WTC11 (cell line): ENCODE measurements at regions not wholly inside any gene's neighbourhood (a gene's known extent, or its start where the extent isn't known, plus 50 kb on each side); places are given as distances from the start of the nearest gene placed in this dataset.

Source experiments
- CTCF ChIP-seq: fragments of 200-600 bp; IDR thresholded peaks from 2 replicates; pipeline ENCODE4 v1.8.0; 2022; ENCODE audit warnings: antibody characterized with exemption
- MAX ChIP-seq: sonication (generic); formaldehyde crosslinking; IDR thresholded peaks from 2 replicates; pipeline ENCODE4 v1.8.0; 2022; ENCODE audit warnings: mild to moderate bottlenecking, missing genetic modification reagents
- TEAD4 ChIP-seq: sonication (generic); formaldehyde crosslinking; IDR thresholded peaks from 2 replicates; pipeline ENCODE4 v1.8.0; 2022; ENCODE audit warnings: mild to moderate bottlenecking, missing genetic modification reagents
- TF ChIP-seq, protein P1 (sequence below): sonication (generic); formaldehyde crosslinking; IDR thresholded peaks from 2 replicates; pipeline ENCODE4 v1.8.1; 2023; ENCODE audit warnings: mild to moderate bottlenecking, missing genetic modification reagents, moderate library complexity

DNA sequence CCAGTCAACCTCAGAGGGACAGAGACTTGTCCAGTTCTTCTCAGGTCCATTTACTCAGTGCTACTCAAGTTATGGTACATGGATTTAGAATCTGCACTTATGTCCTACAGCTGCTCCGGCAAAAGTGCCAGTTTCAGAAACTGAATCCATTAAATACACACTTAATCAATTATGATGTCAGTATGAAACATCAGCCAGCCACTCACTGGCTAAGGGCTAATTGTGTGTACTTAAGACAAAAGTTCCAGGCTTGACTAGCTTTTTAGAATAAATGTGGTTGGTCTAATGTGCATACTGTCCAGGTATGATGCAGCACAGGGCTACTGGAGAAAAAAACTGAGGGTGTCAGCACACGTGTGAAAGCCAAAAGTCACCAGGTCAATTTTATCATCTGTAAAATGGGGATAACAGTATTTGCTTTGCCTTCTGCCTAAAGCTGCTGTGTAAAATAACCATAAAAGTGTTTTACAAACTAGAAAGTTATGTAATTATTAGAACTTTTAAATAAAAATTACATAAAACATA lies 55.4 kb upstream of the CYP2D6 start:
- TF ChIP-seq, protein P1, sequence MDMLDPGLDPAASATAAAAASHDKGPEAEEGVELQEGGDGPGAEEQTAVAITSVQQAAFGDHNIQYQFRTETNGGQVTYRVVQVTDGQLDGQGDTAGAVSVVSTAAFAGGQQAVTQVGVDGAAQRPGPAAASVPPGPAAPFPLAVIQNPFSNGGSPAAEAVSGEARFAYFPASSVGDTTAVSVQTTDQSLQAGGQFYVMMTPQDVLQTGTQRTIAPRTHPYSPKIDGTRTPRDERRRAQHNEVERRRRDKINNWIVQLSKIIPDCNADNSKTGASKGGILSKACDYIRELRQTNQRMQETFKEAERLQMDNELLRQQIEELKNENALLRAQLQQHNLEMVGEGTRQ (CRISPR knock-in tag), result no peak
- TF ChIP-seq TEAD4 (no peak), CTCF (no peak), MAX (no peak)
